Adrenal gland (tissue), 5 donors: ENCODE measurements at regions not wholly inside any gene's neighbourhood (a gene's known extent, or its start where the extent isn't known, plus 50 kb on each side); places are given as distances from the start of the nearest gene placed in this dataset.

Experiments used
- CTCF ChIP-seq, 6 experiments: fragments of 450-650 bp in 4 of 6; fragments of 200-600 bp in 2 of 6; sonication (generic) in 1 of 6; IDR thresholded peaks; 1 replicate in 5 of 6; 2 replicates in 1 of 6; pipeline versions ENCODE4 v1.5.1 to v1.8.0; 2016 to 2021; ENCODE audit warnings: antibody characterized with exemption in 6 of 6, mild to moderate bottlenecking in 2 of 6, moderate library complexity in 1 of 6
- POLR2A ChIP-seq, 2 donors: fragments of 450-650 bp; IDR thresholded peaks; one replicate each; pipeline ENCODE4 v1.6.1; 2017; ENCODE audit warnings: antibody characterized with exemption in 2 of 2, mild to moderate bottlenecking in 2 of 2, moderate library complexity in 1 of 2
- donor health status: DM: no; HTN: no; CAD: no.

DNA sequence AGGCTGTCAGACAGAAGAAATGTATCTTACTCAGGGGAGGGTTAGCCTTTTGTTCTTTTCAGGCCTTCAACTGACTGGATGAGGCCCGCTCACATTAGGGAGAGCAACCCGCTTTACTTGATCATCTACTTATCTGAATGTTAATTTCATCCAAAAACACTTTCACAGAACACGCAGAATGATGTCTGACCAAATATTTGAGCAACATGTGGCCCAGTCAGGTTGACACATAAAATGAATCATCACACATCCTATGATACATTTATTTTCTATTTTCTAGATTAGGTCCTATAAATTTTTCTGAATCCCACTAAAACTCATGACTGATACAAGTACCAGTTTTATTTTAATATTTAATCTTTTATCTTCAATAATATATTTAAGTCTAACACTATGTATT is 260.3 kb downstream of the IL15 start:
- no peak for TF ChIP-seq CTCF (IDR thresholded peaks at IDR 0.05)
- no peak for TF ChIP-seq POLR2A (IDR thresholded peaks at IDR 0.05)
